ENCODE measurements at regions not wholly inside any gene's neighbourhood (a gene's known extent, or its start where the extent isn't known, plus 50 kb on each side); places are given as distances from the start of the nearest gene placed in this dataset.
"Not testable (repeated sequence)": the region's sequence is repeated elsewhere in the genome, so short reads cannot be mapped to it uniquely, and the experiment has no call there.

DNA sequence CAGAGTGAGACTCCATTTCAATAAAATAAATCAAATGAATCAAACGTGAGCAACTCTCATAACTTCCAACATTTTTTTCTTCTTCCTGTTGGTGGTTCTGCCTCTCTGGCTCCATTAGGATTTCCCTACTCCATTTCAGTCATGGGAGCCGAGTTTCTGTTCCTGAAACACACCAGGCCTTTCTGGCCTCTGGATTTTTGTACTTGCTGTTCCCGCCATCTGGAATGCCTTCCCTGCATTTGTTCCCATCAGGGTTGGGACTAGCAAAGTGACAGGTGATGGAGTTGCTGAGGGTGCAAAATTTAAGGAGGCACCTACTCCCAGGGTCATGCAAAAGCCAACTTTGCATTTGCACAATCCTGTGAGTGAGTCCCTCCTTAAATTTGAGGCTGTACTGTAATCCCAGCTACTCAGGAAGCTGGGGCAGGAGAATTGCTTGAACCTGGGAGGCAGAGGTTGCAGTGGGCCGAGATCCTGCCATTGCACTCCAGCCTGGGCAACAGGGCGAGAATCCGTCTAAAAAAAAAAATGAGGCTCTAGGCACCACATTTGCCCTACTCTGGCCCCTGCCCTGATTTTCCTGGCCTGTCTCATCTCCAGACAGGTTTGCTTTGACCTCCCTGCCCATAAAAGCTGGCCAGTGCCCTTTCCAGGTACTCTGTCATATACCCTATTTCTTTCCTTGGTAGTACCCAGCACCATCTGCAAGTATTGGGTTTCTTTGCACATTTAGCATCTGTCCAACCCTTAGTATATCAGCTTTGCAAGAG lies 93.4 kb upstream of the METTL9 start:
- TF ChIP-seq EZH2 (IDR thresholded peaks at IDR 0.05; ENCODE audit: low read depth, unreplicated experiment); ZNF114 (CRISPR knock-in tag; IDR thresholded peaks at IDR 0.05); EZH2phosphoT487 (IDR thresholded peaks at IDR 0.05; ENCODE audit: unreplicated experiment); POLR2AphosphoS5 (IDR thresholded peaks at IDR 0.05; ENCODE audit: low read depth); CREB1 (CRISPR knock-in tag; IDR thresholded peaks at IDR 0.05; ENCODE audit: low read depth); STAT1 (IDR thresholded peaks at IDR 0.05; ENCODE audit: unreplicated experiment); JUNB (IDR thresholded peaks at IDR 0.05; ENCODE audit: unreplicated experiment): not testable (repeated sequence)
- TF ChIP-seq, protein P1, sequence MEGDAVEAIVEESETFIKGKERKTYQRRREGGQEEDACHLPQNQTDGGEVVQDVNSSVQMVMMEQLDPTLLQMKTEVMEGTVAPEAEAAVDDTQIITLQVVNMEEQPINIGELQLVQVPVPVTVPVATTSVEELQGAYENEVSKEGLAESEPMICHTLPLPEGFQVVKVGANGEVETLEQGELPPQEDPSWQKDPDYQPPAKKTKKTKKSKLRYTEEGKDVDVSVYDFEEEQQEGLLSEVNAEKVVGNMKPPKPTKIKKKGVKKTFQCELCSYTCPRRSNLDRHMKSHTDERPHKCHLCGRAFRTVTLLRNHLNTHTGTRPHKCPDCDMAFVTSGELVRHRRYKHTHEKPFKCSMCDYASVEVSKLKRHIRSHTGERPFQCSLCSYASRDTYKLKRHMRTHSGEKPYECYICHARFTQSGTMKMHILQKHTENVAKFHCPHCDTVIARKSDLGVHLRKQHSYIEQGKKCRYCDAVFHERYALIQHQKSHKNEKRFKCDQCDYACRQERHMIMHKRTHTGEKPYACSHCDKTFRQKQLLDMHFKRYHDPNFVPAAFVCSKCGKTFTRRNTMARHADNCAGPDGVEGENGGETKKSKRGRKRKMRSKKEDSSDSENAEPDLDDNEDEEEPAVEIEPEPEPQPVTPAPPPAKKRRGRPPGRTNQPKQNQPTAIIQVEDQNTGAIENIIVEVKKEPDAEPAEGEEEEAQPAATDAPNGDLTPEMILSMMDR (conservative IDR thresholded peaks at IDR 0.05; ENCODE audit: low read depth in 2 of 2), result not testable (repeated sequence)
- TF ChIP-seq, protein P2, sequence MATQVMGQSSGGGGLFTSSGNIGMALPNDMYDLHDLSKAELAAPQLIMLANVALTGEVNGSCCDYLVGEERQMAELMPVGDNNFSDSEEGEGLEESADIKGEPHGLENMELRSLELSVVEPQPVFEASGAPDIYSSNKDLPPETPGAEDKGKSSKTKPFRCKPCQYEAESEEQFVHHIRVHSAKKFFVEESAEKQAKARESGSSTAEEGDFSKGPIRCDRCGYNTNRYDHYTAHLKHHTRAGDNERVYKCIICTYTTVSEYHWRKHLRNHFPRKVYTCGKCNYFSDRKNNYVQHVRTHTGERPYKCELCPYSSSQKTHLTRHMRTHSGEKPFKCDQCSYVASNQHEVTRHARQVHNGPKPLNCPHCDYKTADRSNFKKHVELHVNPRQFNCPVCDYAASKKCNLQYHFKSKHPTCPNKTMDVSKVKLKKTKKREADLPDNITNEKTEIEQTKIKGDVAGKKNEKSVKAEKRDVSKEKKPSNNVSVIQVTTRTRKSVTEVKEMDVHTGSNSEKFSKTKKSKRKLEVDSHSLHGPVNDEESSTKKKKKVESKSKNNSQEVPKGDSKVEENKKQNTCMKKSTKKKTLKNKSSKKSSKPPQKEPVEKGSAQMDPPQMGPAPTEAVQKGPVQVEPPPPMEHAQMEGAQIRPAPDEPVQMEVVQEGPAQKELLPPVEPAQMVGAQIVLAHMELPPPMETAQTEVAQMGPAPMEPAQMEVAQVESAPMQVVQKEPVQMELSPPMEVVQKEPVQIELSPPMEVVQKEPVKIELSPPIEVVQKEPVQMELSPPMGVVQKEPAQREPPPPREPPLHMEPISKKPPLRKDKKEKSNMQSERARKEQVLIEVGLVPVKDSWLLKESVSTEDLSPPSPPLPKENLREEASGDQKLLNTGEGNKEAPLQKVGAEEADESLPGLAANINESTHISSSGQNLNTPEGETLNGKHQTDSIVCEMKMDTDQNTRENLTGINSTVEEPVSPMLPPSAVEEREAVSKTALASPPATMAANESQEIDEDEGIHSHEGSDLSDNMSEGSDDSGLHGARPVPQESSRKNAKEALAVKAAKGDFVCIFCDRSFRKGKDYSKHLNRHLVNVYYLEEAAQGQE (IDR thresholded peaks at IDR 0.05; ENCODE audit: unreplicated experiment), result not testable (repeated sequence)
